ENCODE measurements at regions not wholly inside any gene's neighbourhood (a gene's known extent, or its start where the extent isn't known, plus 50 kb on each side); places are given as distances from the start of the nearest gene placed in this dataset.
"Not testable (repeated sequence)": the region's sequence is repeated elsewhere in the genome, so short reads cannot be mapped to it uniquely, and the experiment has no call there.

- H3K27ac ChIP-seq (replicated peaks): no peak overlapping the region
- no peaks in the 10 kb centered on the region for H3K27me3 ChIP-seq (ENCODE audit: insufficient read depth, poor library complexity, severe bottlenecking)
- no peak overlapping the region for H3K4me3 ChIP-seq (replicated peaks; ENCODE audit: insufficient read depth, low read length)
- TF ChIP-seq CTCF (IDR thresholded peaks at IDR 0.05; ENCODE audit: insufficient read depth, low read length): no peak
- no peak for TF ChIP-seq POLR2AphosphoS5 (IDR thresholded peaks at IDR 0.05; ENCODE audit: low read depth)
- no peak for TF ChIP-seq SPI1 (IDR thresholded peaks at IDR 0.05; ENCODE audit: borderline replicate concordance, low read depth)
- no peak for TF ChIP-seq GABPA (IDR thresholded peaks at IDR 0.05; ENCODE audit: low read depth)
- no peak for TF ChIP-seq REST (IDR thresholded peaks at IDR 0.05; ENCODE audit: insufficient replicate concordance, low read depth)
- no peak for DNase-seq (ENCODE audit: low read depth in 1 of 2, low spot score in 1 of 2)
Observed at GRCh38 chr12:3428631-3429030, 62.4 kb upstream of the PRMT8 start.

- DNase-seq (ENCODE audit: low read depth in 1 of 2, low spot score in 1 of 2); H3K27me3 ChIP-seq (ENCODE audit: insufficient read depth, poor library complexity, severe bottlenecking); H3K4me3 ChIP-seq (replicated peaks; ENCODE audit: insufficient read depth, low read length); H3K27ac ChIP-seq (replicated peaks): not testable (repeated sequence)
Observed at GRCh38 chr12:3429523-3429922, 61.5 kb upstream of the PRMT8 start.

- TF ChIP-seq SPI1 (IDR thresholded peaks at IDR 0.05; ENCODE audit: borderline replicate concordance, low read depth): no peak
- TF ChIP-seq CTCF (IDR thresholded peaks at IDR 0.05; ENCODE audit: insufficient read depth, low read length): no peak
- TF ChIP-seq POLR2AphosphoS5 (IDR thresholded peaks at IDR 0.05; ENCODE audit: low read depth): no peak
- TF ChIP-seq REST (IDR thresholded peaks at IDR 0.05; ENCODE audit: insufficient replicate concordance, low read depth): no peak
- TF ChIP-seq GABPA (IDR thresholded peaks at IDR 0.05; ENCODE audit: low read depth): no peak
- H3K27ac ChIP-seq (replicated peaks): no peak overlapping the region
Observed at GRCh38 chr12:3431686-3432085, 59.3 kb upstream of the PRMT8 start.

GRCh38 chr12:3432176-3432742, 58.7 kb upstream of the PRMT8 start:
- no peak for DNase-seq (ENCODE audit: low read depth in 1 of 2, low spot score in 1 of 2)

More at GRCh38 chr12:3431686-3432085, 59.3 kb upstream of the PRMT8 start:
- no peak for DNase-seq (ENCODE audit: low read depth in 1 of 2, low spot score in 1 of 2)
- H3K27me3 ChIP-seq (ENCODE audit: insufficient read depth, poor library complexity, severe bottlenecking): no peaks in the 10 kb centered on the region
- H3K4me3 ChIP-seq (replicated peaks; ENCODE audit: insufficient read depth, low read length): no peak overlapping the region

More at GRCh38 chr12:3432176-3432742, 58.7 kb upstream of the PRMT8 start:
- Histone ChIP-seq H3K27ac (replicated peaks) (no peak overlapping the region), H3K27me3 (ENCODE audit: insufficient read depth, poor library complexity, severe bottlenecking) (no peaks in the 10 kb centered on the region), H3K4me3 (replicated peaks; ENCODE audit: insufficient read depth, low read length) (no peak overlapping the region)
- TF ChIP-seq REST (IDR thresholded peaks at IDR 0.05; ENCODE audit: insufficient replicate concordance, low read depth) (no peak), SPI1 (IDR thresholded peaks at IDR 0.05; ENCODE audit: borderline replicate concordance, low read depth) (no peak), GABPA (IDR thresholded peaks at IDR 0.05; ENCODE audit: low read depth) (no peak)

Data from HL-60 (cell line).